ENCODE measurements at regions not wholly inside any gene's neighbourhood (a gene's known extent, or its start where the extent isn't known, plus 50 kb on each side); places are given as distances from the start of the nearest gene placed in this dataset.

- no peak for DNase-seq (ENCODE audit: extremely low spot score)
- TF ChIP-seq BHLHE40 (IDR thresholded peaks at IDR 0.05; ENCODE audit: borderline replicate concordance), result no peak
- TF ChIP-seq FOXA1 (IDR thresholded peaks at IDR 0.05), result no peak
- no peak for TF ChIP-seq NFRKB (IDR thresholded peaks at IDR 0.05)
- no peak for TF ChIP-seq CTBP1 (IDR thresholded peaks at IDR 0.05; ENCODE audit: borderline replicate concordance)
- TF ChIP-seq L3MBTL2 (conservative IDR thresholded peaks at IDR 0.05), result no peak
- no peak for TF ChIP-seq LEF1 (IDR thresholded peaks at IDR 0.05; ENCODE audit: borderline replicate concordance)
- no peak for TF ChIP-seq SP1 (IDR thresholded peaks at IDR 0.05)
- no peak for TF ChIP-seq ELF4 (IDR thresholded peaks at IDR 0.05)
- TF ChIP-seq FOXK2 (IDR thresholded peaks at IDR 0.05), result no peak
- no peak for TF ChIP-seq TARDBP (IDR thresholded peaks at IDR 0.05)
- TF ChIP-seq ARNT (IDR thresholded peaks at IDR 0.05), result no peak
- no peak for TF ChIP-seq FOXM1 (IDR thresholded peaks at IDR 0.05; ENCODE audit: borderline replicate concordance)
- TF ChIP-seq SUZ12 (IDR thresholded peaks at IDR 0.05), result no peak
- no peak for TF ChIP-seq ZNF384 (IDR thresholded peaks at IDR 0.05)
- ChIA-PET POLR2A (no interaction called here), CTCF (no interaction called here)
These were observed 230.9 kb downstream of the LTN1 start for GRCh38 chr21:28761674-28762356.

DNA sequence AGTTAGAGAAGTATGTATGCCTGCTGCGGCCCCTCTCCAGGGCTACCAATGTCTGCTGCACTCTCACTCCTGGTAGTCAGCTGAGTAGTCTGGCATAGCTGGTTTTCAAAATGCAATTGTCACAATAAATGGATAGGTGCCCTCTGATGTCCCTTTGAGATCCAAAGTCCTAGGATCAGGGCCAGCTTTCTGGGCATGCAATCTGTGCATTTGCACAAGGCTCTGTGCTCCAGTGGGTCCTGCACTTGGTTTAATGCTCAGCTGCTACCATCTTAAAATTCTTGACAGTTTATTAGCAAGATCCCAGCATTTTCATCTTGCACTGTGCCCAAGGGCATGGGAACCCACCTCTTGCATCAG is 233.8 kb downstream of the LTN1 start:
- CTCF ChIA-PET, result interaction anchor here (1.5 kb wide), 1 partner anchor 14 kb away, joined by 4 read pairs; no protein-coding TSS in a partner anchor
- POLR2A ChIA-PET, result no interaction called here
- no peak for DNase-seq (ENCODE audit: extremely low spot score)
- TF ChIP-seq ELF4 (IDR thresholded peaks at IDR 0.05), result no peak
- TF ChIP-seq ZNF384 (IDR thresholded peaks at IDR 0.05), result no peak
- TF ChIP-seq ARNT (IDR thresholded peaks at IDR 0.05), result no peak
- no peak for TF ChIP-seq L3MBTL2 (conservative IDR thresholded peaks at IDR 0.05)
- no peak for TF ChIP-seq SP1 (IDR thresholded peaks at IDR 0.05)
- TF ChIP-seq HDGF (IDR thresholded peaks at IDR 0.05; ENCODE audit: borderline replicate concordance), result no peak

DNA sequence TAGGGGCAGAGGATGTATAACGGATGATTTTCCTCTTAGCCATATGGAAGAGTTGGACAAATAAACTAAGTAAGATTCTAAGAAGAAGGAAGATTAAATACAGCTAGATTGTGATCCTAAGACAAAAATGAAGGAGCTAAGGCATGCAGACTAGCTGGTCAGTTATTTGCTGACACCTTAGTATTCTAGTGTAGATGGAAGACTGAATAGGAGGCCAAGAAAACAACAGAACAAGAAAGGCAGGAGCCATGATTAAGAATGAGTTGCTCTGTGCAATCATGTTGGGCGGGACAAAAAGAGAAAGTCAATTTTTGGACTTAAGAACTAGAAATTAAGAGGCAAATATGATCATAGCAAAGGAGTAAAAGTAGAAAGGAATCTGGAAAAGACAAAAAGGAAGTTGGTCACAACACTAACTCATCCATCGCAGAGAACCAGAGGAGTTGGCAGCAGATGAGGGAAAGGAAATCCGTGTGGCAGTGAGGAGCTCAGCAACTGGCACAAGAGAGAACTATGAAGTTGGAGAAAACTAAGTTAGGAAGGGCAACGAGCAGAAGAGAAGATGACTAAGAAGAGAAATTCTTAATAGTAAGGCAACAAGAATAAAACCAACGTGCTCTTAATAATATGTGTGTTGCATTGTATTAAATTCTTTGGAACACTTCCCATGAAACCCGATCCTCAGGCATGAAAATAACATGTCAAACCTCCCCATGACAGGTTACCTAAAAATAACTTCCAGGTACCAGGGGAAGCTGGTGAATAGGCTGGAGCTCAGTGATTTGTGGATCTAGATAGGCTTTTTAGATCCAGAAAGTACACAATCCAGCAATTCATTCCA is 234.4 kb downstream of the LTN1 start:
- no peak for DNase-seq (ENCODE audit: extremely low spot score)
- CTCF ChIA-PET, result interaction anchor here (1.5 kb wide), 1 partner anchor 13 kb away, joined by 4 read pairs; no protein-coding TSS in a partner anchor
- POLR2A ChIA-PET, result no interaction called here
- no peak for TF ChIP-seq ARNT (IDR thresholded peaks at IDR 0.05)
- no peak for TF ChIP-seq NFRKB (IDR thresholded peaks at IDR 0.05)
- TF ChIP-seq FOXM1 (IDR thresholded peaks at IDR 0.05; ENCODE audit: borderline replicate concordance), result no peak
- TF ChIP-seq, protein P1, sequence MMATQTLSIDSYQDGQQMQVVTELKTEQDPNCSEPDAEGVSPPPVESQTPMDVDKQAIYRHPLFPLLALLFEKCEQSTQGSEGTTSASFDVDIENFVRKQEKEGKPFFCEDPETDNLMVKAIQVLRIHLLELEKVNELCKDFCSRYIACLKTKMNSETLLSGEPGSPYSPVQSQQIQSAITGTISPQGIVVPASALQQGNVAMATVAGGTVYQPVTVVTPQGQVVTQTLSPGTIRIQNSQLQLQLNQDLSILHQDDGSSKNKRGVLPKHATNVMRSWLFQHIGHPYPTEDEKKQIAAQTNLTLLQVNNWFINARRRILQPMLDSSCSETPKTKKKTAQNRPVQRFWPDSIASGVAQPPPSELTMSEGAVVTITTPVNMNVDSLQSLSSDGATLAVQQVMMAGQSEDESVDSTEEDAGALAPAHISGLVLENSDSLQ (IDR thresholded peaks at IDR 0.05), result no peak
- no peak for TF ChIP-seq L3MBTL2 (conservative IDR thresholded peaks at IDR 0.05)
- TF ChIP-seq BHLHE40 (IDR thresholded peaks at IDR 0.05; ENCODE audit: borderline replicate concordance), result no peak
- TF ChIP-seq ZNF384 (IDR thresholded peaks at IDR 0.05), result no peak
- no peak for TF ChIP-seq TARDBP (IDR thresholded peaks at IDR 0.05)
- no peak for TF ChIP-seq FOXK2 (IDR thresholded peaks at IDR 0.05)
- no peak for TF ChIP-seq HDGF (IDR thresholded peaks at IDR 0.05; ENCODE audit: borderline replicate concordance)
- TF ChIP-seq ELF4 (IDR thresholded peaks at IDR 0.05), result no peak
- no peak for TF ChIP-seq FOXA1 (IDR thresholded peaks at IDR 0.05)

- no peak for TF ChIP-seq FOXA1 (IDR thresholded peaks at IDR 0.05)
- no peak for TF ChIP-seq HDGF (IDR thresholded peaks at IDR 0.05; ENCODE audit: borderline replicate concordance)
- TF ChIP-seq FOXK2 (IDR thresholded peaks at IDR 0.05), result no peak
- no peak for TF ChIP-seq CTBP1 (IDR thresholded peaks at IDR 0.05; ENCODE audit: borderline replicate concordance)
- TF ChIP-seq L3MBTL2 (conservative IDR thresholded peaks at IDR 0.05), result no peak
- TF ChIP-seq, protein P1 (IDR thresholded peaks at IDR 0.05), result no peak
- TF ChIP-seq ELF4 (IDR thresholded peaks at IDR 0.05), result no peak
- no peak for TF ChIP-seq BHLHE40 (IDR thresholded peaks at IDR 0.05; ENCODE audit: borderline replicate concordance)
- no peak for TF ChIP-seq TARDBP (IDR thresholded peaks at IDR 0.05)
- no peak for TF ChIP-seq SP1 (IDR thresholded peaks at IDR 0.05)
- TF ChIP-seq SUZ12 (IDR thresholded peaks at IDR 0.05), result no peak
- ChIA-PET CTCF (interaction anchor here (0.5 kb wide), 1 partner anchor 138 kb away, joined by 4 read pairs; no protein-coding TSS in a partner anchor), POLR2A (no interaction called here)
- DNase-seq (ENCODE audit: extremely low spot score), result no peak
These were observed 237.8 kb downstream of the LTN1 start for GRCh38 chr21:28754862-28755261.

- DNase-seq (ENCODE audit: extremely low spot score), result no peak
- ChIA-PET CTCF (interaction anchor here (0.5 kb wide), 1 partner anchor 138 kb away, joined by 4 read pairs; no protein-coding TSS in a partner anchor), POLR2A (no interaction called here)
These were observed 238.5 kb downstream of the LTN1 start for GRCh38 chr21:28754127-28754611.

GRCh38 chr21:28752131-28752530 is 240.5 kb downstream of the LTN1 start:
- no peak for TF ChIP-seq L3MBTL2 (conservative IDR thresholded peaks at IDR 0.05)
- TF ChIP-seq FOXA1 (IDR thresholded peaks at IDR 0.05), result no peak
- no peak for TF ChIP-seq SP1 (IDR thresholded peaks at IDR 0.05)
- no peak for TF ChIP-seq ZNF384 (IDR thresholded peaks at IDR 0.05)
- ChIA-PET POLR2A (no interaction called here), CTCF (no interaction called here)
- DNase-seq (ENCODE audit: extremely low spot score), result no peak

More at GRCh38 chr21:28754127-28754611, 238.5 kb downstream of the LTN1 start:
- TF ChIP-seq SUZ12 (IDR thresholded peaks at IDR 0.05) (no peak), FOXK2 (IDR thresholded peaks at IDR 0.05) (no peak), TARDBP (IDR thresholded peaks at IDR 0.05) (no peak), HDGF (IDR thresholded peaks at IDR 0.05; ENCODE audit: borderline replicate concordance) (no peak), FOXA1 (IDR thresholded peaks at IDR 0.05) (no peak), SP1 (IDR thresholded peaks at IDR 0.05) (no peak), FOXM1 (IDR thresholded peaks at IDR 0.05; ENCODE audit: borderline replicate concordance) (no peak), ZNF384 (IDR thresholded peaks at IDR 0.05) (no peak), NFRKB (IDR thresholded peaks at IDR 0.05) (no peak), CTBP1 (IDR thresholded peaks at IDR 0.05; ENCODE audit: borderline replicate concordance) (no peak)

Measured in HEK293T (cell line).